Trophoblast cell (in vitro differentiated cells and primary cell): ENCODE measurements at regions not wholly inside any gene's neighbourhood (a gene's known extent, or its start where the extent isn't known, plus 50 kb on each side); places are given as distances from the start of the nearest gene placed in this dataset.

Experiments used
- DNase-seq, 2 donors: peaks; one replicate each; pipeline ENCODE4 v3.0.0-alpha.2; 2016
- H2AFZ ChIP-seq: 2 replicates; pipeline ENCODE4 v1.6.1; 2013; ENCODE audit warnings: low read length, moderate library complexity, mild to moderate bottlenecking; ENCODE audit not compliant: insufficient read depth, poor library complexity
- H2AK5ac ChIP-seq: 2 replicates; pipeline ENCODE4 v1.6.1; 2013; ENCODE audit warnings: mild to moderate bottlenecking, low read length
- H2BK120ac ChIP-seq: 2 replicates; pipeline ENCODE4 v1.6.1; 2013; ENCODE audit warnings: low read length, mild to moderate bottlenecking, moderate library complexity; ENCODE audit not compliant: insufficient read depth, poor library complexity
- H2BK12ac ChIP-seq: 2 replicates; pipeline ENCODE4 v1.6.1; 2013; ENCODE audit warnings: mild to moderate bottlenecking, low read length, moderate library complexity
- H2BK5ac ChIP-seq: 2 replicates; pipeline ENCODE4 v1.6.1; 2013; ENCODE audit warnings: low read length, low read depth, moderate library complexity, mild to moderate bottlenecking; ENCODE audit not compliant: poor library complexity
- H3K14ac ChIP-seq: 2 replicates; pipeline ENCODE4 v1.6.1; 2013; ENCODE audit warnings: mild to moderate bottlenecking, low read length
- H3K18ac ChIP-seq: 2 replicates; pipeline ENCODE4 v1.6.1; 2013; ENCODE audit warnings: mild to moderate bottlenecking, low read length
- H3K23ac ChIP-seq: 2 replicates; pipeline ENCODE4 v1.6.1; 2013; ENCODE audit warnings: low read length
- H3K27ac ChIP-seq: 2 replicates; pipeline ENCODE4 v1.5.1; 2013; ENCODE audit warnings: low read depth, mild to moderate bottlenecking, inconsistent platforms, low read length, moderate library complexity
- H3K27me3 ChIP-seq: 2 replicates; pipeline ENCODE4 v1.6.1; 2013; ENCODE audit warnings: inconsistent platforms, mild to moderate bottlenecking, low read length, moderate library complexity; ENCODE audit not compliant: insufficient read depth
- H3K36me3 ChIP-seq, 2 experiments: 1 replicate in 1 of 2; 2 replicates in 1 of 2; pipeline ENCODE4 v1.6.1; 2013; ENCODE audit warnings: low read length in 2 of 2, mild to moderate bottlenecking in 2 of 2, moderate library complexity in 1 of 2; ENCODE audit not compliant: insufficient read depth in 2 of 2, control insufficient read depth in 1 of 2
- H3K4ac ChIP-seq: 2 replicates; pipeline ENCODE4 v1.6.1; 2013; ENCODE audit warnings: low read depth, mild to moderate bottlenecking, low read length, moderate library complexity
- H3K4me1 ChIP-seq, 2 experiments: 1 replicate in 1 of 2; 2 replicates in 1 of 2; pipeline ENCODE4 v1.6.1; 2013; ENCODE audit warnings: low read length in 2 of 2, mild to moderate bottlenecking in 2 of 2, moderate library complexity in 1 of 2; ENCODE audit not compliant: insufficient read depth in 2 of 2, control insufficient read depth in 1 of 2
- H3K4me2 ChIP-seq: 2 replicates; pipeline ENCODE4 v1.6.1; 2013; ENCODE audit warnings: inconsistent platforms, mild to moderate bottlenecking, low read length, moderate library complexity
- H3K4me3 ChIP-seq: 2 replicates; pipeline ENCODE4 v1.5.1; 2013; ENCODE audit warnings: mild to moderate bottlenecking, low read depth, low read length, inconsistent platforms
- H3K79me1 ChIP-seq: one replicate; pipeline ENCODE4 v1.6.1; 2013; ENCODE audit warnings: low read length
- H3K79me2 ChIP-seq: 2 replicates; pipeline ENCODE4 v1.6.1; 2013; ENCODE audit warnings: low read length, mild to moderate bottlenecking; ENCODE audit not compliant: control insufficient read depth, insufficient read depth, poor library complexity
- H3K9ac ChIP-seq: 2 replicates; pipeline ENCODE4 v1.6.1; 2013; ENCODE audit warnings: mild to moderate bottlenecking, low read length
- H3K9me3 ChIP-seq: 2 replicates; pipeline ENCODE4 v1.6.1; 2013; ENCODE audit warnings: low read depth, mild to moderate bottlenecking, control low read depth, inconsistent platforms, low read length; ENCODE audit not compliant: insufficient read depth
- H4K12ac ChIP-seq: 2 replicates; pipeline ENCODE4 v1.6.1; 2013; ENCODE audit warnings: low read depth, mild to moderate bottlenecking, low read length, moderate library complexity
- H4K8ac ChIP-seq: 2 replicates; pipeline ENCODE4 v1.6.1; 2013; ENCODE audit warnings: low read depth, mild to moderate bottlenecking, low read length, moderate library complexity
- H4K91ac ChIP-seq: one replicate; pipeline ENCODE4 v1.6.1; 2013; ENCODE audit warnings: low read depth, mild to moderate bottlenecking, low read length, moderate library complexity
- WGBS: extraction: QIAGEN DNeasy Blood & Tissue Kit; methylation state at CpG from one replicate; pipeline ENCODE4 v1.1.7; 2013; ENCODE audit warnings: missing lambda C conversion rate; ENCODE audit not compliant: insufficient read length, insufficient coverage; ENCODE audit errors: extremely low coverage; 5-methylcytosine and 5-hydroxymethylcytosine counted together

DNA sequence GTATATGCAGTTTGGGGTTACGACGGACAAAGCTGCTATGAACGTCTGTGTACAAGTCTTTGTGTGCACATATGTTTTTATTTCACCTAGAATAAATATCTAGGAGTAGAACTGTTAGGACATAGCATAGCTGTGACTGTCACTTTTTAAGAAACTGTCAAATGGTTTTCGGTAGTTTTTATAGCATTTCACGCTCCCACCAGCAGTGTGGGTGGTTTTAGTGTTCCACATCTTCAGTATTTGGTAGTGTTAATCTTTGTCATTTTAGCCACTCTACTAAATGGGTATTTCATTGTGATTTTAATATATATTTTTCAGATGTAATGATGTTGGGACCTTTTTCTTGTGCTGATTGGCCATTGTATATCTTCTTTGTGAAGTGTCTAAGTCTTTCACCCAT lies 109.1 kb upstream of the BCAT1 start:
- Histone ChIP-seq H2BK12ac (no peak overlapping the region), H3K9me3 (no peaks in the 10 kb centered on the region), H3K79me2 (no peaks in the 10 kb centered on the region), H3K4me1 (no peaks in the 10 kb centered on the region), H2BK120ac (no peak overlapping the region), H3K27ac (no peak overlapping the region), H3K23ac (no peak overlapping the region), H3K79me1 (no peaks in the 10 kb centered on the region), H3K18ac (no peak overlapping the region), H4K91ac (no peak overlapping the region), H3K14ac (no peak overlapping the region), H2AK5ac (no peak overlapping the region), H3K4me2 (no peak overlapping the region), H3K36me3 (no peaks in the 10 kb centered on the region), H2BK5ac (no peak overlapping the region), H4K8ac (no peak overlapping the region), H2AFZ (no peak overlapping the region), H3K9ac (no peak overlapping the region), H3K4ac (no peak overlapping the region), H4K12ac (no peak overlapping the region), H3K27me3 (no peaks in the 10 kb centered on the region), H3K4me3 (no peak overlapping the region)
- WGBS, result no CpG with 5 or more reads among the region's 5 CpGs
- DNase-seq, result no peak

DNA sequence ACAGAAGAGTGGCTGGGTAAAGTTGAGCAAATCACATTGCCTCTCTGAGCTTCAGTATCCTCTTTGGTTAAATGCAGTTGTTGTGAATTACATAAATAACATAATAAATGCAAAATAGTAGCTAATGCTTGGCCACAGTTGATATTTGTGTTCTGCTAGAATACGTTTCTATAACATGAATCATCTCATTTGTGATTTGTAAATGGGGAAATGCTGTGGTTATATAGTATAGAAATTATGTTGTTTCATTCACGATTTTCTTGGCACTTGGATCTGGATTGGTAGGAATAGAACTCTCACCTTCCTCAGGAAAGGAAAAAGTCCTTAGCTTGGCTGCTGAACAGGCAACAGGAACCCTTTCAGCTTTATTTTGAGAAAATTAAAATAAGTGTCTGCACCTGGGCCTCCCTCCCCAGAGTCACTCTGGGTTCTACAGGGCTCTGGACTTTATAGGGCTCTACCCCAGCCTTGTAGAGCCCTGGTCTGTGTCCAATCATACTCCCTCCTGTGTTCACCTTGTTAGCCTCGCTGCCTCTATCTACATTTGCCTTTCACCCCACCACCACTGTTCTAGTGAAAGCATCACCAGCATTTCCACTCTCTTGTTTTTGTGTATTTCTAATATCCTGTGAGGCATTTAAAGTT lies 107.7 kb upstream of the BCAT1 start:
- H3K27ac ChIP-seq, result no peak overlapping the region
- no peak overlapping the region for H2AK5ac ChIP-seq
- no peak overlapping the region for H3K4me2 ChIP-seq
- H3K79me2 ChIP-seq, result no peaks in the 10 kb centered on the region
- no peak overlapping the region for H3K14ac ChIP-seq
- H4K91ac ChIP-seq, result no peak overlapping the region
- H3K27me3 ChIP-seq, result no peaks in the 10 kb centered on the region
- H3K4me3 ChIP-seq, result no peak overlapping the region
- H4K8ac ChIP-seq, result no peak overlapping the region
- no peak for DNase-seq
- H2BK5ac ChIP-seq, result no peak overlapping the region
- no peak overlapping the region for H3K23ac ChIP-seq
- no peaks in the 10 kb centered on the region for H3K4me1 ChIP-seq
- H3K79me1 ChIP-seq, result no peaks in the 10 kb centered on the region
- H3K9ac ChIP-seq, result no peak overlapping the region
- no peak overlapping the region for H3K4ac ChIP-seq
- no peaks in the 10 kb centered on the region for H3K9me3 ChIP-seq
- H3K18ac ChIP-seq, result no peak overlapping the region
- H4K12ac ChIP-seq, result no peak overlapping the region
- no CpG with 5 or more reads among the region's 3 CpGs for WGBS
- H2BK12ac ChIP-seq, result no peak overlapping the region
- H3K36me3 ChIP-seq, result no peaks in the 10 kb centered on the region
- H2AFZ ChIP-seq, result no peak overlapping the region
- H2BK120ac ChIP-seq, result no peak overlapping the region

DNA sequence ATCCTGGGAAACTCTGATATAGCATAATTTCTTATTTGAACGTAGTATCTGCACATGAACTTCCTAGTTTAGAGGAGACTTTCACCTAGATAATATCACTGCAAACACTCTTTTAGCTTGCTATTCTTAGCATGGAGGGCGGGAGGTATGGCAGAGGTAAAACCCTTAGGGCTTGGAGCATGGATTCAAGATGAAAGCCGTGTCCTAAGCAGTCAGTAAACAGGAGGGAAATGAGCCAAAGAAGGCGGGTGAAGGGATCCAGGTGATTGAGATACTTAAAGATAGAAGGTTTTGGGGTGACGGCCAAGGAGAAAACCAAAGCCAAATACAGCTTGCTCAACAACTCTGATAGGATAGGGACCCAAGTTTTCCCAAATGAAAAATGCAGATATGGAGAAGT lies 107.1 kb upstream of the BCAT1 start:
- Histone ChIP-seq H3K4me2 (no peak overlapping the region), H3K4me3 (no peak overlapping the region), H3K36me3 (no peaks in the 10 kb centered on the region), H3K14ac (no peak overlapping the region), H3K4me1 (no peaks in the 10 kb centered on the region), H3K18ac (no peak overlapping the region), H2AFZ (peak overlapping the region; percentile 41), H2BK12ac (no peak overlapping the region), H3K27ac (no peak overlapping the region), H3K23ac (no peak overlapping the region), H3K9me3 (no peaks in the 10 kb centered on the region), H2BK120ac (no peak overlapping the region), H4K12ac (no peak overlapping the region), H2BK5ac (no peak overlapping the region), H4K91ac (no peak overlapping the region), H3K4ac (no peak overlapping the region), H3K9ac (no peak overlapping the region), H4K8ac (no peak overlapping the region), H3K27me3 (no peaks in the 10 kb centered on the region), H2AK5ac (no peak overlapping the region), H3K79me1 (no peaks in the 10 kb centered on the region), H3K79me2 (no peaks in the 10 kb centered on the region)
- DNase-seq, result no peak
- WGBS, result no CpG with 5 or more reads among the region's 5 CpGs

DNA sequence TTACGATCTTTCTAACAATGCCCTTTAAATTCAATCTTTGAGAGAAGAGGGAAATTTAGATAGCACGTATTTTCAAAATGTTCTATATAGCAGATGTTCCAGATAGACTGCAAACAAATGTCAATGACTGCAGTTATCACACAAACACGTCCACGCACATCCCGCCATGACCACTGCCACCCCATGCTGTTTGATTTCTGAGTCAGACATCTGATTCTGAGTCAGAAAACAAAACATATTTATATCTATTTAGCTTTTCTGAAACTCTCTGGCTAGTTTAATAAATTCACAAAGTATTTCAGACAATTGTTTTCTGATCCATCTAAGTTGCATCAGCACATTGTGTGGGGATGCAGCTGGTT lies 105.9 kb upstream of the BCAT1 start:
- H2AK5ac ChIP-seq, result no peak overlapping the region
- H2AFZ ChIP-seq, result no peak overlapping the region
- H3K9me3 ChIP-seq, result no peaks in the 10 kb centered on the region
- H3K79me1 ChIP-seq, result no peaks in the 10 kb centered on the region
- H3K9ac ChIP-seq, result no peak overlapping the region
- H3K4me1 ChIP-seq, result no peaks in the 10 kb centered on the region
- no peak for DNase-seq
- H3K27me3 ChIP-seq, result no peaks in the 10 kb centered on the region
- H2BK12ac ChIP-seq, result no peak overlapping the region
- H3K4ac ChIP-seq, result no peak overlapping the region
- H3K18ac ChIP-seq, result no peak overlapping the region
- H4K8ac ChIP-seq, result no peak overlapping the region
- no peak overlapping the region for H3K27ac ChIP-seq
- no peaks in the 10 kb centered on the region for H3K36me3 ChIP-seq
- WGBS, result no CpG with 5 or more reads among the region's 5 CpGs
- H3K14ac ChIP-seq, result no peak overlapping the region
- H4K12ac ChIP-seq, result no peak overlapping the region
- H3K79me2 ChIP-seq, result no peaks in the 10 kb centered on the region
- no peak overlapping the region for H2BK120ac ChIP-seq
- H3K4me2 ChIP-seq, result no peak overlapping the region
- H3K23ac ChIP-seq, result no peak overlapping the region
- H3K4me3 ChIP-seq, result no peak overlapping the region
- H4K91ac ChIP-seq, result no peak overlapping the region
- H2BK5ac ChIP-seq, result no peak overlapping the region
